K562 (cell line): ENCODE measurements at regions not wholly inside any gene's neighbourhood (a gene's known extent, or its start where the extent isn't known, plus 50 kb on each side); places are given as distances from the start of the nearest gene placed in this dataset.

ENCODE experiments used
- ATAC-seq: fragments of 200-7000 bp; cut with Tn5 transposase; 3 replicates; pipeline ENCODE4 v1.9.1; 2020; ENCODE audit warnings: moderate library complexity
- BruUV-seq: library from RNA; stranded (reverse); fragments of 400-500 nt; replicated peaks from 2 replicates; lab custom pipeline; 2021; lab: Mats Ljungman, UMichigan
- CTCF ChIA-PET: fragments of 300-600 bp; formaldehyde crosslinking; extraction: SDS; loops from one replicate; lab custom pipeline; 2021; ENCODE audit warnings: low intra/inter-chr PET ratio; lab: Yijun Ruan, JAX
- POLR2A ChIA-PET: fragments of 300-600, 350-650 bp; sonication (Branson Sonifier 250); formaldehyde crosslinking; extraction: SDS; loops from one replicate; lab custom pipeline; 2021; ENCODE audit warnings: antibody characterized with exemption, inconsistent platforms; lab: Yijun Ruan, JAX
- DNase-seq, 4 experiments: peaks; one replicate each; pipeline versions ENCODE4 v3.0.0 to v3.0.0-alpha.2; 2011 to 2018; ENCODE audit warnings: low spot score in 3 of 4, mixed read lengths in 3 of 4; ENCODE audit errors: extremely low read depth in 1 of 4
- FAIRE-seq: peaks from 2 replicates; lab custom pipeline; 2011; peaks lifted over from hg19 to GRCh38; lab: Jason Lieb, UNC
- H2AFZ ChIP-seq: 2 replicates; pipeline ENCODE4 v1.6.0; 2011; ENCODE audit warnings: low read depth, low read length, control low read depth, inconsistent platforms
- H3K27ac ChIP-seq: fragments of 200-600 bp; 3 replicates; pipeline ENCODE4 v1.8.0; 2011; ENCODE audit warnings: low read depth, mild to moderate bottlenecking, control low read depth, inconsistent platforms, low read length, moderate library complexity, mixed read lengths; ENCODE audit errors: extremely low read depth
- H3K27me3 ChIP-seq, 2 experiments: fragments of 300-600 bp in 1 of 2; 2 replicates in 1 of 2; 3 replicates in 1 of 2; pipeline versions ENCODE4 v1.6.0 to v1.8.0; 2011; ENCODE audit warnings: inconsistent platforms in 2 of 2, low read length in 2 of 2, mild to moderate bottlenecking in 1 of 2, mixed read lengths in 1 of 2, moderate library complexity in 1 of 2; ENCODE audit not compliant: control insufficient read depth in 2 of 2, insufficient read depth in 2 of 2
- H3K36me3 ChIP-seq: fragments of 300-600 bp; 3 replicates; pipeline ENCODE4 v1.8.0; 2011; ENCODE audit warnings: mild to moderate bottlenecking, low read length, inconsistent platforms; ENCODE audit not compliant: control insufficient read depth, insufficient read depth
- H3K4me1 ChIP-seq, 2 experiments: fragments of 200-600 bp in 1 of 2; replicated peaks in 1 of 2; 2 replicates in 1 of 2; 3 replicates in 1 of 2; pipeline versions ENCODE4 v1.5.1 to v1.8.0; 2011; ENCODE audit warnings: inconsistent platforms in 2 of 2, low read length in 2 of 2, mild to moderate bottlenecking in 1 of 2, mixed read lengths in 1 of 2, moderate library complexity in 1 of 2; ENCODE audit not compliant: control insufficient read depth in 2 of 2, insufficient read depth in 2 of 2
- H3K4me2 ChIP-seq: 2 replicates; pipeline ENCODE4 v1.6.1; 2011; ENCODE audit warnings: low read length, control low read depth, inconsistent platforms, mixed read lengths; ENCODE audit not compliant: insufficient read depth
- H3K4me3 ChIP-seq: fragments of 200-600 bp; sonication (generic), shearing (Covaris generic); 2 replicates; pipeline ENCODE4 v1.5.1; 2016; ENCODE audit warnings: control low read depth, inconsistent platforms
- H3K79me2 ChIP-seq: fragments of 200-600 bp; 3 replicates; pipeline ENCODE4 v1.8.0; 2011; ENCODE audit warnings: low read length, inconsistent platforms; ENCODE audit not compliant: control insufficient read depth, insufficient read depth
- H3K9ac ChIP-seq, 2 experiments: 2 replicates each; pipeline versions ENCODE4 v1.6.0 to v1.6.1; 2011; ENCODE audit warnings: low read depth in 2 of 2, low read length in 2 of 2, control low read depth in 1 of 2, inconsistent platforms in 1 of 2, mild to moderate bottlenecking in 1 of 2, mixed read lengths in 1 of 2; ENCODE audit not compliant: insufficient read depth in 1 of 2
- H3K9me1 ChIP-seq: one replicate; pipeline ENCODE4 v1.6.0; 2011; ENCODE audit warnings: inconsistent platforms, mild to moderate bottlenecking, low read length, moderate library complexity; ENCODE audit not compliant: control insufficient read depth, insufficient read depth
- H3K9me3 ChIP-seq: replicated peaks from 2 replicates; pipeline ENCODE4 v1.5.1; 2011; ENCODE audit warnings: low read depth, low read length, inconsistent platforms; ENCODE audit not compliant: control insufficient read depth, insufficient read depth
- H4K20me1 ChIP-seq: replicated peaks from 2 replicates; pipeline ENCODE4 v1.6.1; 2011; ENCODE audit warnings: low read length, inconsistent platforms, mixed read lengths; ENCODE audit not compliant: control insufficient read depth, insufficient read depth
- CEBPZ ChIP-seq: fragments of 150-350 bp; IDR thresholded peaks from 2 replicates; pipeline ENCODE4 v1.6.1; 2014; ENCODE audit warnings: low read depth, mild to moderate bottlenecking, low read length, borderline replicate concordance
- KLF1 ChIP-seq: fragments of 450-650 bp; IDR thresholded peaks from 2 replicates; pipeline ENCODE4 v1.6.1; 2016; ENCODE audit warnings: missing genetic modification characterization, missing compliant biosample characterization
- NCOR1 ChIP-seq: fragments of 450-650 bp; IDR thresholded peaks from 2 replicates; pipeline ENCODE4 v1.6.1; 2016; ENCODE audit warnings: mild to moderate bottlenecking, moderate library complexity
- POLR2A ChIP-seq: fragments of 450-650 bp; conservative IDR thresholded peaks from 2 replicates; pipeline ENCODE4 v1.6.1; 2016
- WGBS: fragments of 100-300 bp; shearing (Covaris generic); methylation state at CpG from one replicate; pipeline ENCODE4 v1.1.6; 2016; ENCODE audit warnings: low coverage, mixed read lengths; ENCODE audit not compliant: insufficient coverage; ENCODE audit errors: missing lambda C conversion rate; 5-methylcytosine and 5-hydroxymethylcytosine counted together
- in situ Hi-C: fragments of 300-500 bp; cut with MboI; formaldehyde crosslinking; loops from 4 replicates; pipeline ENCODE4 v1.15.0; 2018; ENCODE audit warnings: inconsistent platforms, mixed read lengths
- intact Hi-C: fragments of 100-400 bp; cut with micrococcal nuclease; formaldehyde crosslinking; loops from 2 replicates; pipeline ENCODE4 v1.14.2; 2022
- TF ChIP-seq, protein P1 (sequence below): fragments of 250-450 bp; sonication (Bioruptor Pico); IDR thresholded peaks from 2 replicates; pipeline ENCODE4 v1.5.0; 2021; ENCODE audit warnings: mild to moderate bottlenecking, borderline replicate concordance

DNA sequence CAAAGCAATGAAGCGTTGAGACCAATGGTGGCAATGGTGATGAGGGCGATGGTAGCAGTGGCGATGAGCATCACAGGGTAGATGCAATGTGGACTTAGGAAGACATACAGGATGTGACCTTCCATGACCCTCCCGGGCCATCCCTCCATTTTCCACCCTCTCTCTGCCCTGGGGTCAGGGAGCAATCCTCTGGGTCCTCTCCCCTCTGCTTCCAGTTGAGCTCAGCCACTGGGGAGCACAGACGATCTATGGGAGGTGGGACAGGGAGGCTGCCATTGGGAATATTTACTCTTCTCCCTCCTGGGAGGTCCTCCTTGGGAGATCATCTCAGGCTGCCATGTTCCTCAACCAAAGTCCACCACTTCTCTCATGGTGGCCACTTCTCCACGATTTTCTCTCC, 260.7 kb upstream of the FOXF1 start (continued):
- TF ChIP-seq NCOR1 (no peak), KLF1 (tag) (no peak), CEBPZ (no peak)

- ATAC-seq (no peak), FAIRE-seq (no peak), DNase-seq (no peak)
- Histone ChIP-seq H3K27ac (no peak overlapping the region), H3K4me3 (no peak overlapping the region), H3K79me2 (no peaks in the 10 kb centered on the region), H3K9me1 (no peaks in the 10 kb centered on the region), H4K20me1 (peaks cover 4% of the 10 kb centered on the region; the same call in 1 of the 2 replicates), H3K4me1 (no peaks in the 10 kb centered on the region), H2AFZ (no peak overlapping the region), H3K9ac (no peak overlapping the region), H3K27me3 (peaks cover under 1 to 25% of the 10 kb centered on the region in 2 experiments; a peak in 1 of 5 replicates), H3K36me3 (no peaks in the 10 kb centered on the region), H3K9me3 (no peaks in the 10 kb centered on the region), H3K4me2 (no peak overlapping the region)
- in situ Hi-C loops (no loop called here), intact Hi-C loops (loop anchor here (10.0 kb wide), 1 partner anchor 273 kb away; no protein-coding TSS in a partner anchor)
- TF ChIP-seq, protein P1, sequence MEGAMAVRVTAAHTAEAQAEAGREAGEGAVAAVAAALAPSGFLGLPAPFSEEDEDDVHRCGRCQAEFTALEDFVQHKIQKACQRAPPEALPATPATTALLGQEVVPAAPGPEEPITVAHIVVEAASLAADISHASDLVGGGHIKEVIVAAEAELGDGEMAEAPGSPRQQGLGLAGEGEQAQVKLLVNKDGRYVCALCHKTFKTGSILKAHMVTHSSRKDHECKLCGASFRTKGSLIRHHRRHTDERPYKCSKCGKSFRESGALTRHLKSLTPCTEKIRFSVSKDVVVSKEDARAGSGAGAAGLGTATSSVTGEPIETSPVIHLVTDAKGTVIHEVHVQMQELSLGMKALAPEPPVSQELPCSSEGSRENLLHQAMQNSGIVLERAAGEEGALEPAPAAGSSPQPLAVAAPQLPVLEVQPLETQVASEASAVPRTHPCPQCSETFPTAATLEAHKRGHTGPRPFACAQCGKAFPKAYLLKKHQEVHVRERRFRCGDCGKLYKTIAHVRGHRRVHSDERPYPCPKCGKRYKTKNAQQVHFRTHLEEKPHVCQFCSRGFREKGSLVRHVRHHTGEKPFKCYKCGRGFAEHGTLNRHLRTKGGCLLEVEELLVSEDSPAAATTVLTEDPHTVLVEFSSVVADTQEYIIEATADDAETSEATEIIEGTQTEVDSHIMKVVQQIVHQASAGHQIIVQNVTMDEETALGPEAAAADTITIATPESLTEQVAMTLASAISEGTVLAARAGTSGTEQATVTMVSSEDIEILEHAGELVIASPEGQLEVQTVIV (CRISPR knock-in tag): no peak
- TF ChIP-seq POLR2A: no peak
- WGBS: under 1% methylated on average over 9 of the region's 9 CpGs
- ChIA-PET POLR2A (no interaction called here), CTCF (interaction anchor here (1.6 kb wide), 1 partner anchor 268 kb away, joined by 10 read pairs; no protein-coding TSS in a partner anchor)
- no TSS peak for BruUV-seq
Observed at GRCh38 chr16:86251682-86252081, 258.6 kb upstream of the FOXF1 start.
